DND-41 (cell line): ENCODE measurements at regions not wholly inside any gene's neighbourhood (a gene's known extent, or its start where the extent isn't known, plus 50 kb on each side); places are given as distances from the start of the nearest gene placed in this dataset.

ENCODE experiments used
- EZH2 ChIP-seq: IDR thresholded peaks from 3 replicates; pipeline ENCODE4 v1.6.1; 2012; ENCODE audit warnings: borderline replicate concordance, low read depth, mild to moderate bottlenecking, moderate library complexity, low read length, inconsistent platforms; ENCODE audit not compliant: severe bottlenecking
- TF ChIP-seq, protein P1 (sequence below): IDR thresholded peaks from 2 replicates; pipeline ENCODE4 v1.5.1; 2012; ENCODE audit warnings: borderline replicate concordance, low read length, moderate library complexity, mild to moderate bottlenecking; ENCODE audit not compliant: poor library complexity, severe bottlenecking; ENCODE audit errors: extremely low read depth

DNA sequence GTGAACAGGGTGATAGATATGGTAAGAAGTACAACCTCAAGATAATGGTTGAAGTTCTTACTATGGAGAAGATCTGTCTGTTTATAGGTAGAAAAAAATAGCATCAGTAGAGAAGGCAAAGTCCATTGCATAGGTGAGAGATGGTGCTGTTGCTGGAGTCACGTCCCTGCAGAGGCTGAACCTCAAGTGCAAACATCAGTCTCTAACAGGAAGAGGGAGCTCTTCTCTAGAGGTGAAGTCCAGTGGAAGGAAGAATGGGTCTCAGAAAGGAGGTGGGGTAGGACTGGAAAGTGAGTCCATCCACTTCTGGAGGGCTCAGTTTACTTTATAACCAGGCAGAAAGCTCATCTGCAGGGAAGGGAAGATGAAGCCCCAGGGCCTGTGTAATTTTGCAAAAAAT is 337.7 kb downstream of the MEIS1 start:
- TF ChIP-seq, protein P1, sequence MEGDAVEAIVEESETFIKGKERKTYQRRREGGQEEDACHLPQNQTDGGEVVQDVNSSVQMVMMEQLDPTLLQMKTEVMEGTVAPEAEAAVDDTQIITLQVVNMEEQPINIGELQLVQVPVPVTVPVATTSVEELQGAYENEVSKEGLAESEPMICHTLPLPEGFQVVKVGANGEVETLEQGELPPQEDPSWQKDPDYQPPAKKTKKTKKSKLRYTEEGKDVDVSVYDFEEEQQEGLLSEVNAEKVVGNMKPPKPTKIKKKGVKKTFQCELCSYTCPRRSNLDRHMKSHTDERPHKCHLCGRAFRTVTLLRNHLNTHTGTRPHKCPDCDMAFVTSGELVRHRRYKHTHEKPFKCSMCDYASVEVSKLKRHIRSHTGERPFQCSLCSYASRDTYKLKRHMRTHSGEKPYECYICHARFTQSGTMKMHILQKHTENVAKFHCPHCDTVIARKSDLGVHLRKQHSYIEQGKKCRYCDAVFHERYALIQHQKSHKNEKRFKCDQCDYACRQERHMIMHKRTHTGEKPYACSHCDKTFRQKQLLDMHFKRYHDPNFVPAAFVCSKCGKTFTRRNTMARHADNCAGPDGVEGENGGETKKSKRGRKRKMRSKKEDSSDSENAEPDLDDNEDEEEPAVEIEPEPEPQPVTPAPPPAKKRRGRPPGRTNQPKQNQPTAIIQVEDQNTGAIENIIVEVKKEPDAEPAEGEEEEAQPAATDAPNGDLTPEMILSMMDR = no peak
- no peak for TF ChIP-seq EZH2
